ENCODE measurements at regions not wholly inside any gene's neighbourhood (a gene's known extent, or its start where the extent isn't known, plus 50 kb on each side); places are given as distances from the start of the nearest gene placed in this dataset.

- no peak for TF ChIP-seq EZH2 (IDR thresholded peaks at IDR 0.05; ENCODE audit: low read depth, low read length, severe bottlenecking)
- TF ChIP-seq ASH2L (IDR thresholded peaks at IDR 0.05; ENCODE audit: low read length) = no peak
- no peak for TF ChIP-seq FOSL1 (IDR thresholded peaks at IDR 0.05; ENCODE audit: insufficient read depth, low read depth, low read length)
- TF ChIP-seq KDM1A (IDR thresholded peaks at IDR 0.05; ENCODE audit: borderline replicate concordance, low read length) = no peak
- TF ChIP-seq SP4 (IDR thresholded peaks at IDR 0.05; ENCODE audit: low read length) = no peak
- TF ChIP-seq CBX5 (IDR thresholded peaks at IDR 0.05; ENCODE audit: low read depth, low read length) = no peak
- TF ChIP-seq TCF12 (IDR thresholded peaks at IDR 0.05; ENCODE audit: low read depth, low read length) = no peak
- no peak for TF ChIP-seq SUZ12 (IDR thresholded peaks at IDR 0.05; ENCODE audit: low read length)
- TF ChIP-seq RFX5 (IDR thresholded peaks at IDR 0.05; ENCODE audit: borderline replicate concordance, low read depth, low read length) = no peak
- TF ChIP-seq BRCA1 (IDR thresholded peaks at IDR 0.05; ENCODE audit: low read depth, low read length) = no peak
Observed at GRCh38 chr3:116579840-116580239, 129.7 kb upstream of the TUSC7 start (continued).

All from H1 (cell line).